Kidney (tissue), 13 donors: ENCODE measurements at regions not wholly inside any gene's neighbourhood (a gene's known extent, or its start where the extent isn't known, plus 50 kb on each side); places are given as distances from the start of the nearest gene placed in this dataset.

Source experiments
- DNase-seq, 5 donors: peaks; one replicate each; pipeline ENCODE4 v3.0.0-alpha.2; 2013 to 2020
- FAIRE-seq: peaks from 2 replicates; lab custom pipeline; 2012; peaks lifted over from hg19 to GRCh38; lab: Jason Lieb, UNC
- H3K27ac ChIP-seq, 2 donors: one replicate each; pipeline ENCODE4 v1.7.0; 2013; ENCODE audit warnings: low read depth in 2 of 2, low read length in 2 of 2, inconsistent platforms in 1 of 2
- H3K27me3 ChIP-seq: one replicate; pipeline ENCODE4 v1.7.1; 2013; ENCODE audit warnings: low read length, inconsistent platforms; ENCODE audit not compliant: control insufficient read depth, insufficient read depth
- H3K36me3 ChIP-seq, 3 donors: one replicate each; pipeline versions ENCODE4 v1.7.0 to v1.7.1; 2013; ENCODE audit warnings: low read length in 3 of 3, control low read depth in 1 of 3, inconsistent platforms in 1 of 3; ENCODE audit not compliant: insufficient read depth in 3 of 3, control insufficient read depth in 2 of 3
- H3K4me1 ChIP-seq, 3 donors: one replicate each; pipeline versions ENCODE4 v1.7.0 to v1.7.1; 2013; ENCODE audit warnings: low read length in 3 of 3, inconsistent platforms in 1 of 3, low read depth in 1 of 3; ENCODE audit not compliant: control insufficient read depth in 2 of 3, insufficient read depth in 2 of 3
- H3K4me3 ChIP-seq, 3 donors: one replicate each; pipeline versions ENCODE4 v1.7.0 to v1.8.1; 2013; ENCODE audit warnings: low read length in 3 of 3, control low read depth in 1 of 3, inconsistent platforms in 1 of 3
- H3K9ac ChIP-seq, 3 donors: one replicate each; pipeline versions ENCODE4 v1.7.0 to v1.7.1; 2013; ENCODE audit warnings: low read length in 3 of 3, control low read depth in 1 of 3, inconsistent platforms in 1 of 3
- H3K9me3 ChIP-seq, 3 donors: one replicate each; pipeline versions ENCODE4 v1.7.0 to v1.7.1; 2013; ENCODE audit warnings: low read length in 3 of 3, control low read depth in 1 of 3, inconsistent platforms in 1 of 3; ENCODE audit not compliant: control insufficient read depth in 2 of 3, insufficient read depth in 1 of 3
- CTCF ChIP-seq: IDR thresholded peaks from 3 replicates; pipeline ENCODE4 v1.5.1; 2012; ENCODE audit warnings: mild to moderate bottlenecking, moderate library complexity, borderline replicate concordance; ENCODE audit not compliant: insufficient read depth; ENCODE audit errors: extremely low read depth
- intact Hi-C: fragments of 100-400 bp; cut with DNase I; formaldehyde crosslinking; loops from one replicate; pipeline ENCODE4 v1.11.1; 2022
- donor health status: control.
- donor health status: control.
- donor health status: control.
- donor health status: control.
- donor health status: control.
- donor health status: DM: yes; HTN: yes; CAD: no.
- donor health status: Normal renal cell carcinoma (clear cell type).

- H3K27ac ChIP-seq: no peak overlapping the region
- FAIRE-seq: no peak
- H3K9me3 ChIP-seq: no peaks in the 10 kb centered on the region
- intact Hi-C loops: no loop called here
- H3K27me3 ChIP-seq: no peaks in the 10 kb centered on the region
- H3K9ac ChIP-seq: no peak overlapping the region
- peak overlapping the region in 1 of 3 donors; percentile 46 for H3K4me3 ChIP-seq
- TF ChIP-seq CTCF: no peak
- DNase-seq: peak in 4 of 5 donors; percentile 39 to 83 (median 55)
- no peaks in the 10 kb centered on the region for H3K36me3 ChIP-seq
- peaks cover 0 to 14% (median 0%) of the 10 kb centered on the region in 3 donors for H3K4me1 ChIP-seq
Measured at GRCh38 chr11:64447831-64448598, 89.1 kb downstream of the RPS6KA4 start.

GRCh38 chr11:64448599-64449380 is 89.8 kb downstream of the RPS6KA4 start:
- peak; percentile 75 for TF ChIP-seq CTCF
- Histone ChIP-seq H3K4me1 (peaks cover 0 to 14% (median 0%) of the 10 kb centered on the region in 3 donors), H3K4me3 (peak overlapping the region in 1 of 3 donors; percentile 46), H3K36me3 (no peaks in the 10 kb centered on the region), H3K27ac (no peak overlapping the region), H3K27me3 (no peaks in the 10 kb centered on the region), H3K9me3 (no peaks in the 10 kb centered on the region), H3K9ac (no peak overlapping the region)
- DNase-seq (peak; percentile 88 to 93 (median 92)), FAIRE-seq (no peak)
- intact Hi-C loops: no loop called here

- Histone ChIP-seq H3K9ac (no peak overlapping the region), H3K27ac (no peak overlapping the region), H3K27me3 (no peaks in the 10 kb centered on the region), H3K36me3 (no peaks in the 10 kb centered on the region), H3K9me3 (no peaks in the 10 kb centered on the region), H3K4me3 (peak overlapping the region in 1 of 3 donors; percentile 46), H3K4me1 (peaks cover 0 to 14% (median 0%) of the 10 kb centered on the region in 3 donors)
- TF ChIP-seq CTCF: peak; percentile 57
- intact Hi-C loops: no loop called here
- DNase-seq (peak in 4 of 5 donors; percentile 80 to 84 (median 82)), FAIRE-seq (no peak)
Measured at GRCh38 chr11:64449381-64450167, 90.6 kb downstream of the RPS6KA4 start.
